Loucy (cell line): ENCODE measurements at regions not wholly inside any gene's neighbourhood (a gene's known extent, or its start where the extent isn't known, plus 50 kb on each side); places are given as distances from the start of the nearest gene placed in this dataset.

Experiments
- H2AFZ ChIP-seq: fragments of 200-600 bp; sonication (generic); 2 replicates; pipeline ENCODE4 v1.6.0; 2016; ENCODE audit warnings: antibody characterized with exemption, mild to moderate bottlenecking, low read length, moderate library complexity
- H3F3A ChIP-seq: fragments of 200-600 bp; 2 replicates; pipeline ENCODE4 v1.6.0; 2016; ENCODE audit warnings: antibody characterized with exemption, low read depth, mild to moderate bottlenecking
- H3K27me3 ChIP-seq: fragments of 200-600 bp; sonication (generic); 2 replicates; pipeline ENCODE4 v1.6.1; 2014; ENCODE audit warnings: low read length, mild to moderate bottlenecking; ENCODE audit not compliant: insufficient read depth, poor library complexity, severe bottlenecking
- H3K36me3 ChIP-seq: fragments of 200-600 bp; sonication (generic); 2 replicates; pipeline ENCODE4 v1.6.1; 2016; ENCODE audit warnings: low read length; ENCODE audit not compliant: insufficient read depth
- H3K4me1 ChIP-seq: fragments of 200-600 bp; sonication (generic); 2 replicates; pipeline ENCODE4 v1.5.1; 2014; ENCODE audit warnings: low read length, mild to moderate bottlenecking; ENCODE audit not compliant: insufficient read depth, poor library complexity, severe bottlenecking
- H3K4me2 ChIP-seq: fragments of 200-600 bp; sonication (generic); 2 replicates; pipeline ENCODE4 v1.6.0; 2014; ENCODE audit warnings: antibody characterized with exemption, low read length, low read depth, mild to moderate bottlenecking; ENCODE audit not compliant: poor library complexity, severe bottlenecking
- H3K4me3 ChIP-seq: fragments of 200-600 bp; sonication (generic); 2 replicates; pipeline ENCODE4 v1.5.1; 2014; ENCODE audit warnings: low read length, mild to moderate bottlenecking, mixed read lengths; ENCODE audit not compliant: poor library complexity, severe bottlenecking
- H3K79me2 ChIP-seq: fragments of 200-600 bp; sonication (generic); 2 replicates; pipeline ENCODE4 v1.6.1; 2014; ENCODE audit warnings: low read length; ENCODE audit not compliant: insufficient read depth
- H3K9ac ChIP-seq: fragments of 200-600 bp; sonication (generic); 2 replicates; pipeline ENCODE4 v1.6.0; 2014; ENCODE audit warnings: mild to moderate bottlenecking, low read depth, low read length, moderate library complexity; ENCODE audit not compliant: poor library complexity, severe bottlenecking
- H3K9me2 ChIP-seq: fragments of 200-600 bp; sonication (generic); replicated peaks from 2 replicates; pipeline ENCODE4 v1.6.1; 2016; ENCODE audit warnings: low read depth, low read length, mixed read lengths
- H3K9me3 ChIP-seq: fragments of 200-600 bp; sonication (generic); 2 replicates; pipeline ENCODE4 v1.6.1; 2014; ENCODE audit warnings: mild to moderate bottlenecking, antibody characterized with exemption, low read length, low read depth; ENCODE audit not compliant: insufficient read depth
- H4K20me1 ChIP-seq: fragments of 200-600 bp; sonication (generic); 2 replicates; pipeline ENCODE4 v1.6.0; 2014; ENCODE audit warnings: antibody characterized with exemption, low read length, mild to moderate bottlenecking; ENCODE audit not compliant: insufficient read depth, poor library complexity, severe bottlenecking
- CTCF ChIP-seq: fragments of 200-600 bp; sonication (generic); conservative IDR thresholded peaks from 2 replicates; pipeline ENCODE4 v1.5.1; 2014; ENCODE audit warnings: mild to moderate bottlenecking, antibody characterized with exemption, low read length
- EZH2phosphoT487 ChIP-seq: fragments of 200-600 bp; IDR thresholded peaks from 2 replicates; pipeline ENCODE4 v1.6.1; 2018; ENCODE audit warnings: antibody characterized with exemption, mild to moderate bottlenecking, moderate library complexity, borderline replicate concordance

GRCh38 chr10:10498781-10499180, 518.9 kb upstream of the CELF2 start:
- no peak overlapping the region for H2AFZ ChIP-seq
- no peak overlapping the region for H3K4me3 ChIP-seq
- no peak for TF ChIP-seq EZH2phosphoT487
- TF ChIP-seq CTCF = no peak

DNA sequence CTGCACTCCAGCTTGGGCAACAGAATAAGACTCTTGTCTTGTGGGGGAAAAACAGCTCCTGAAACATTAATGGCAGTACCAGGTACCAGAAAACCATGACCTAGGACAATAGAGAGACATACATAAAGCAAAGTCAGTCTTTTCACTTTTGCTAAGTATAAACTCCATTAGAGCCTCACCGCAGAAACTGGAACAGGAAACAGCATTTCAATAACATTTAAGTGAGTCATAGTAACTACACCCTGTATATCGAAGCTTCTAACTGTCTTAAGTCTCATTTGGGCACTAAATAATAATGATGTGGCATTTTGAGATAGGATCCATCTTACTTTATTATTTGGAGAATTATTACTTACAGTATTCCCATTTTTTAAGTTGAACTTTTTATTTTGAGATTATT, 517.8 kb upstream of the CELF2 start:
- no peaks in the 10 kb centered on the region for H3K9me2 ChIP-seq
- H3K27me3 ChIP-seq = no peaks in the 10 kb centered on the region
- H3K4me1 ChIP-seq = no peaks in the 10 kb centered on the region

More at GRCh38 chr10:10498781-10499180, 518.9 kb upstream of the CELF2 start:
- no peak overlapping the region for H3K4me2 ChIP-seq
- H3F3A ChIP-seq = no peaks in the 10 kb centered on the region
- no peaks in the 10 kb centered on the region for H4K20me1 ChIP-seq
- no peaks in the 10 kb centered on the region for H3K36me3 ChIP-seq
- H3K4me1 ChIP-seq = no peaks in the 10 kb centered on the region
- H3K9ac ChIP-seq = no peak overlapping the region
- H3K79me2 ChIP-seq = no peaks in the 10 kb centered on the region
- H3K9me3 ChIP-seq = no peaks in the 10 kb centered on the region
- no peaks in the 10 kb centered on the region for H3K27me3 ChIP-seq
- H3K9me2 ChIP-seq = no peaks in the 10 kb centered on the region

GRCh38 chr10:10500937-10501336, 516.7 kb upstream of the CELF2 start:
- Histone ChIP-seq H3K9me2 (no peaks in the 10 kb centered on the region), H3F3A (no peaks in the 10 kb centered on the region), H3K27me3 (no peaks in the 10 kb centered on the region), H2AFZ (no peak overlapping the region), H4K20me1 (no peaks in the 10 kb centered on the region), H3K79me2 (no peaks in the 10 kb centered on the region), H3K9me3 (no peaks in the 10 kb centered on the region), H3K4me1 (no peaks in the 10 kb centered on the region), H3K36me3 (no peaks in the 10 kb centered on the region), H3K9ac (no peak overlapping the region), H3K4me3 (no peak overlapping the region), H3K4me2 (no peak overlapping the region)
- TF ChIP-seq EZH2phosphoT487 (no peak), CTCF (no peak)

More for the DNA sequence above, 517.8 kb upstream of the CELF2 start:
- no peak overlapping the region for H2AFZ ChIP-seq
- TF ChIP-seq EZH2phosphoT487 (no peak), CTCF (no peak)
- no peaks in the 10 kb centered on the region for H3F3A ChIP-seq
- no peaks in the 10 kb centered on the region for H3K36me3 ChIP-seq
- no peaks in the 10 kb centered on the region for H3K9me3 ChIP-seq
- H4K20me1 ChIP-seq = no peaks in the 10 kb centered on the region
- H3K4me2 ChIP-seq = no peak overlapping the region
- no peak overlapping the region for H3K9ac ChIP-seq
- H3K4me3 ChIP-seq = no peak overlapping the region
- no peaks in the 10 kb centered on the region for H3K79me2 ChIP-seq
